ENCODE measurements at regions not wholly inside any gene's neighbourhood (a gene's known extent, or its start where the extent isn't known, plus 50 kb on each side); places are given as distances from the start of the nearest gene placed in this dataset.
"Not testable (repeated sequence)": the region's sequence is repeated elsewhere in the genome, so short reads cannot be mapped to it uniquely, and the experiment has no call there.

DNA sequence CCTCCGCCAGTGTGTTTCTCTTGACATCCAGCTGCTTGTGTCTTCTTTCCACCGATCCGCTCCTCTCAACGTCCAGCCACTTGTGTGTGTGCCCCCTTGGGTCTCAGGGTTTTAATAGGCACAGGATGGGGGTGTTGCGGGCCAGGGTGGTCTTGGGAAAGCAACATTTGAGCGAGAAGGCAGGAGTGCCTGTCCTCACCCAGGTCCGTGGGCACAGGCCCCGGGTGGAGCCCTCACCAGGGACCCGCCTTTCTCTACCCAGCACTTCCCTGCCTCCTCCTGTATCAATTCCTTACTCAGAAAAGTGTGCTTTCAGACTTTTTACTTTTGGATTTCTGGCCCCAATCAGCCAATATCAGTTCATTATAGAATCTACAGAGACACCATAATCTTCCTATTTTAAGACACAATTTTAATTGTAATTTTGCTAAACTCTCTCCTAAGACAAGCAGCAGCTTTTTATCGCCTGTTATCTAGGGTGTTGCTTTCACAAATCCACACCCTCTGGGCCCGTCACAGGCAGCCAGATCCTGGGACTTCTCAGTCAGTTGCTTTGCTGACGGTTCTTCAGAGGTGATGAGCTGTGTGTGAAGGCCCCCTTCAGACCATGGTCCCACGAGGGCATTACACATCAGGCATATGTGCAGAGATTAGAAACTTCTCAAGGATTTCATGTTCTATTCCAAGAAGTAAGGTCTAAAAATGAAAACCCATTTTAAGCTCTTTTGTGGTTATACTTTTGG, 96.0 kb upstream of the FHL2 start:
- DNase-seq (ENCODE audit: low read depth), result no peak

DNA sequence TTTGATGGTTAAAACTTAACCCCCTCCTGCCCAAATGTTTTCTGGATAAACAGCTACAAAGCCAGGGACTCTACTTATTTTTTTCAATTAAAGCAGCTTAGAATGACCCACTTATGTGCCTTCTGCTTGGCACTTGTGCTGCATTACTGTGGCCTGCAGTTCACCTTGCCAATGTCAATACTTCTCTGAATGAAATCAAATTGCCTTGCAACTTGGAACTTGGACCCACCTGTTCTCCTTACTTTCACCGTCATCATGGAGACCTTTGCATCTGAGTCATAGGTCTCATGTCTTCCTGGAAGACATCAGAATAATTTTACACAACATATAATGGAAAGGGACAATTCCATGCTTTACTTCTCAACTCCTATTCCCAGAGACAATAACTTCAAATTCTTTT, 92.1 kb upstream of the FHL2 start:
- DNase-seq (ENCODE audit: low read depth), result no peak

DNA sequence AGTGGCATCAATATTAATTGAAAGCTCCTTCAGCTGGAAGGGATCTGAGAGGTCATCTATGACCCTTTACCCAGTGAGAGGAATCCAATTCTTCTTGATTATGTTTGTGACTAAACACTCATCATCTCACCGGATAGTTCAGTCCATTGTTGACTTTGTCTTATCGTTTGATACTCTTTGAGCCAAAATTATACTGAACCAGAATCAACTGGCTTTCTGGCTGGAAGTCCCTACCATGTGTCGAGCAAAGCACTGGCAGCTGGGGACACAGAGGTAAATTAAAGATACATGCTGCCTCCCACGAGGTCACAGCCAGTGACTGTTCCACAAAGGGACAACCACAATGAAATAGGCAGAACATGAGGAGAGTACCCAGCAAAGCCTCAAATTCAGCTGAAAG, 91.4 kb upstream of the FHL2 start:
- DNase-seq (ENCODE audit: low read depth), result no peak

DNA sequence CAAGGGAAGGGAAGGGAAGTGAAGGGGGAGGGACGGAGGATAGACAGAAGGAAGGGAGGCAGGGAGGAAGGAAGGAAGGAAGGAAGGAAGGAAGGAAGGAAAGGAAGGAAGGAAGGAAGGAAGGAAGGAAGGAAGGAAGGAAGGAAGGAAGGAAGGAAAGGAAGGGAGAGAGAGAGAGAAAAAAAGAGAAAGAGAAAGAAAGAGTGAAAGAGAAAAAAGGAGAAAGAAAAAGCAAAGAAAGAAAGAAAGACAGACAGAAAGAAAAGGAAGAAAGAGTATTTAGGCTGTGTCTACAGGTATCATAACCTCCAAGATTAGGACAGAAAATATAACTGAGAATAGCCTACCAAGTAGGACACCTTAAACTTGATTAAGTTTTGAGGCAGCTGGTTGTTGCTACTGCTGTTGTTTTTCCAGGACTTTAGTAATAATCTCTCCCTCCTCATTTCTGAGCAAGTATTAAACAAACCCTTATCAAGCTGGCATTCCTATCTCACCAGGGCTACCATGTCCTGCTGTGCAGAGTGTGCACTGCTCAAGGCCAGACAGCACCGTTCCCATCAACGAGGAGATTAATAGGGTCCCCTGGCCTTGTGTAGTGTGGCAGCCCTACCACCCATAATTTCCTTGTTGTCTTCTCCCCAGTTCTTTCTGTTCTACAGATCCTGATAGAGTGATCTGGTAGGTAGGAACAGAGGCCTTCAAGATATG, 90.5 kb upstream of the FHL2 start:
- no peak for DNase-seq (ENCODE audit: low read depth)

DNA sequence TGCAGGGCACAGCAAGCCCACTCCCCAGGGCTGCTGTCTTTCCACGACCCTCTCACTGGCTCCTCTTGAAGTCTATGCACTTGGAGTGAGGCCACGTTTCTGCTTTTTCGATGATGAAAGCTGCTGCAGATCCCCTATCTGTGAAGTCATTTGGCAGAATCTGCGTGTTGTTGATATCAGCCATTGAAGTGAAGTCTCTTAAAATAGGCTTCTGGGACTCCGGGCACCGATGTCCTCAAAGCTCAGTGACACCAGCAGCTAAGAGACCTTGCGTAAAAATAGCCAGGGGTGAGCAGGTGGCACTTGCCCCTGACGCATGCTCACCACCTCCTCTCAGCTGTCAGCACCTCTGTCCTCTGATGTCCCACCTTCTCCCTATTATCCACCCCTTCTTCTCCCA, 89.4 kb upstream of the FHL2 start:
- DNase-seq (ENCODE audit: low read depth), result no peak

DNA sequence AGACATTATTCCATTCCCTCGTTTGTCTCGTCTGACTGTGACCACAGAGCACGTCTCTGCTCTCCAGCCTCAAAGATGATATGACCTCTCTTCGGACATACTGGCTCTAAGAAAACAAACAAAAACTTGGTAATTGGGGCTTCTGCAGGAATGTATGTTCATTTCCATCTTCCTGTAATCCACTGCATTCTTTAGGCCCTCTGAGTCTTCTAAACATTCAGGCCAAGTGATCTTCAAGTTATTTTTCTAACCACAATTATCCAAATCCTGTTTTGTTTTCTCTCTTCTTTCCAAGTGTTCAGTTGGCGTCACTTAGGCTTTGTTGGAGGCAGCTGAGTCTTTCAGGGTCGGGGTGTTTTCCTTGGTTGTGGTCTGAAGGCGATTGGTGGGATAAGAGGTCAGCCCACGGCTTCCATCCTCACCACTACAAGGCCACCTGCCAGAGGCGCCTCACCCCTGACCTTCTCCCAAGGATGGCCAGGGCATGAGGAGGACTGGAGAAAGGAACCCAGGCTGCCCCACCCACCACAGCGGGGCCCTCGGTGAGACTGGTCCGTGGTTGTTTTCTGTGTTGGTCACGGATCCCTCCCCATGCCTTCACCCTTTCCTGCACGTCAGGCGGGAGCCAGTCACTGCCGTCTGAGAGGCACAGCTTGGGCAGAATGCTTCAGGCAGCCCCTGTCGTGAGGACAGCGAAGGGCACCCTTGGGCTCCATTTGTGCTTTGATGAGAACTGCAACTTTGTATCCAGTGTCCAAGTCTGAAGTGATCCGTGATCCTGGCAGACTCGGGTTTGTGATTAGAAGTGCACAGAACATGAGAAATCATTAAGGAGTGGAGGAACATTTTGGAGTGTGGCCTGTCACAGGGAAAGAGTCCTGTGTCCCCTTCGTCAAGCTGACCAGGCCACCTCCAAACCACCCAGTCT, 88.6 kb upstream of the FHL2 start:
- peak; percentile 48 for DNase-seq (ENCODE audit: low read depth)

DNA sequence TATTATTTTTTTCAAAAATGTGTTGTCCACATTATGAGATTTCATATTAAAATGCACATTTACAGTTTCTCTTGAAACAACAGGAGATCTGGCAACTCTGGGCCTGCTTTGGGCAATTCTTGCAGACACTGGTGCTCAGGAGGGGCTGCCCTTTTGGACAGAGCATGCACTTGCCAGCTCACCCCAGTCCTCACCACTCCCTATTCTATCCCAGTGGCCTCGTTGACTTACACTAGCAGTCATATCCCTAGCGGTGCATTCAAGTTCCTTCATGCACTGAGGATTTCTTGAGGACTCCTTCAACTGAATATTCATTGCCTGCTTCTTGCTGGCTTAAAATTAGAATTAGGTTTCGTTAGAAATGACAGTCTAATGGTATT, 87.9 kb upstream of the FHL2 start:
- DNase-seq (ENCODE audit: low read depth), result no peak

DNA sequence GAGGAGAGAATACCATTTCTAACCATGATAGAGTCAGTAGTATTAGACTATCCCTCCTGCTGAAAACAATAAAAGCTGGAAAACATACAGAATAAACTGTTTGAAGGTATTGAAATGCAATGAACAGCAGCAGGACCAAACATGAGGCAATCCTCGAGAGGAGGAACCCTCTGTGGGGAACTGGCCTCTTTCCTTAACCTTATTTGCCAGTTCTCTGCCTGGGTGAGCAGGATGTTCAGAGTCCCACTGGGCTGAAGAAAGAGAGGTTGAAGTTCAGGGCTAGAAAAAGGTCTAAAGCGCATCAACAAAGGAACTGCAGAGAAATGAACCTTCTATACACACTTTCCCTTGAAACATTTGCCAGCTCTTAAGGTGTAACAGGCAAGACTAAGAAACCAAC, 79.8 kb upstream of the FHL2 start:
- DNase-seq (ENCODE audit: low read depth), result no peak

DNA sequence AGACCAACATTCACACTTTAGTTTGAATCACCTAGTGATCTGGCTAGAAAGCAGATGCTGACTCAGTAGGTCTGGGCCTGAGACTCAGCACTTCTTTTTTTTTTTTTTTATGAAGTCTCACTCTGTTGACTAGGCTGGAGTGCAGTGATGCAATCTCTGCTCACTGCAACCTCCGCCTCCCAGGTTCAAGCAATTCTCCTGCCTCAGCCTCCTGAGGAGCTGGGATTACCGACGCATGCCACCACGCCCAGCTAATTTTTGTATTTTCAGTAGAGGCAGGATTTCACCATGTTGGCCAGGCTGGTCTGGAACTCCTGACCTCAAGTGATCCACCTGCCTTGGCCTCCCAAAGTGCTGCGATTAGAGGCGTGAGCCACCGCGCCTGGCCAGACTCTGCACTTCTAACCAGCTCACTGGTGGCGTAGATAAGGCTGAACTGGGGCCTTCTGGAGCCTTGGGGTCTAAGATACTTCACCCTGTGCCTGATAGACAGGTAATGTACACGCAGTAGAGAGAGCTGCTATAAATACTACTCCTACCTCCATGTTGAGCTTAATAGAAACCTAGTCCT, 78.3 kb upstream of the FHL2 start:
- DNase-seq (ENCODE audit: low read depth), result not testable (repeated sequence)

DNA sequence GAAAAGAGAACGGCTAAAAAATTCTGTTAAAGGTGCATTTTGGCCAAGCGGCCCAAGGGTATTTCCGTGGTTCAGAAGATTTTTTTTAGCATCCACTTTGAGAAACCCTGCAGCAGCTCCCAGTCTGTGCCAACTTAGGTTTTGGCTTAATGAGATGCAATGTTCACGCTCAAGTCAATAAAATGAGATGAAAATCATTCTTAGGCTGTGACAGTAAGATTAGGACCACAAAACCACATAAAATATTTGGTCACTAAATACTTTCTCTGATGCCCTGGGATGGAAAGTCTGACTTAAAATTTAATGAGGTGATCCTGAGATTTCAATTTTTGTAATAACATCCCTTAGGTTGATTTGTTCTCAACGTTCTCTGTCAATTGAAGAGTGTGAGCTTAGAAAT, 74.2 kb upstream of the FHL2 start:
- DNase-seq (ENCODE audit: low read depth), result no peak

DNA sequence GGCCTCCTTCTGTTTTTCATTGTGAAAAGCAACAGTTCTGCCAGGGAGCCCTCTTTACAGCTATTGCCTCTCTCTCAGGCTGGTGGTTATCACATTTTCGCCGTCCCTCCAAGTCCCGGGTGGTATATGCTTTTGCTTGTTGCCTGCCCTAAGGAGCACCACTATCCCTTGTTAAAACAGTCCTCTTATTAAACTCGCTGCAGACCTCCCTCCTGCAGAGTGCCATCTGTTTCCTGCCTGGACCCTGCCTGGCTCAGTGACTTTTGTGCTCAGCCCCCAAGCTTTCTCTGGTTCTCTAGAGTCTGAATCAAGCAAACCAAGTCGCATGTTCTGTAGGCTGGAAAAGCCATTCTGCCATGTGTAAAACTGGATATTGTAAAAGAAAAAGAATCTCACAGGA, 72.1 kb upstream of the FHL2 start:
- no peak for DNase-seq (ENCODE audit: low read depth)

DNA sequence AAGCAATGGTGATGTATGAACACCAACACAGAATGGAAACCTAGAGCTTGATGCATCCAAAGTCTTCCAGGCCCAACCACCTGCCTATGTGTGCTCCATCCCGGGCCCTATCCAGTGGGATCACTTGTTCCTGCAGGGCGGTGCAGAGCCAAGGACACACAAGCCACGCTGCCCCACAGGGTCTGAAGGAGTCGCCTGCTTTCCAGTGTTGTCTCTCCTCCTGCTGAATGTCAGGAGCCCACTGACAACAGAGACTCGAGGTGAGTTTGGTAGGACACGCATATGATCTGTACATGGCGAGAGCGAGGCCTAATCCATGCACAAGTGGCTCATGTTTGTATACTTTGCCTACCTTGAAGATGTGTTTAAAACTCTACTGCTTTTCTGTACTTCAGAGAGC, 70.9 kb upstream of the FHL2 start:
- DNase-seq (ENCODE audit: low read depth), result no peak

DNA sequence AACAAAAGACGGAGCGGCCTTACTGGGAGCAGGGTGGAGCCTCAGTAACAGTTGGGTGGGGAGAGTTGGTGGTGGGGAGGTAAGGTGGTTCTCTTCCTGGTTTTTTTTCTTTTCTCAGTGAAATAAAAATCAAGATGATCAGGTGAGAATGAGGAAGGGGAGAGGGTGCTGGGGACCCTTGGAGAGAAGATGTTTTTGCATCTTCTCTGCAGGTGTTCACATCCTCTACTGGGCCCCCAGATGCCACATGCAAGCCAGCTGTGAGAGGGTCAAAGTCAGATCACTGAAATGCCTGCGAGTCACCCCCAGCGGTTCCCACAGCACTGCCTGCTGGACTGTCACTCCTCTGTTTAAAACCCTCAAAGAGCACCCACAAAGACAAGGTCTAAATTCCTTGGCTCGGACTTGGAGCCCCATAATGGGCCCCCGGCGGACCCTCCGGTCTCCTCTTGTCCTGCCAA, 69.8 kb upstream of the FHL2 start:
- DNase-seq (ENCODE audit: low read depth), result no peak

DNA sequence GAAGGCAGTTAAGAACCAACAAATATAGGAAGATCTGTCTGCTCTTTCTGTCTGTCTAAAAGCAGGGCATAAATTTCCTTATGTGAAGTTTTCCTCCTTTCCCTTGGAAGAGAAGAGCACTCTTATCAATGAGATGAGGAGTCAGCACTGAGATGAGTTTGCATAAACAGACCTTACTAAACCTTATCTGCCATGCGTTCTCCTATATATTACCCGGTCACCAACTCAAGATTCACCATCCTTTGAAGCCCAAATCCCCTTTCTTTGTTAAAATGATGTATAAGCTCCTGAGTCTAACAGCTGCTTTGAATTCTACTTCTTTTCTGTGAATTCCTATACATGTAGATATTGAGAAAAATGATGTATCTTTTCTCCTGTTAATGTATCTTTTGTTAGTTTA, 65.5 kb upstream of the FHL2 start:
- DNase-seq (ENCODE audit: low read depth), result no peak

DNA sequence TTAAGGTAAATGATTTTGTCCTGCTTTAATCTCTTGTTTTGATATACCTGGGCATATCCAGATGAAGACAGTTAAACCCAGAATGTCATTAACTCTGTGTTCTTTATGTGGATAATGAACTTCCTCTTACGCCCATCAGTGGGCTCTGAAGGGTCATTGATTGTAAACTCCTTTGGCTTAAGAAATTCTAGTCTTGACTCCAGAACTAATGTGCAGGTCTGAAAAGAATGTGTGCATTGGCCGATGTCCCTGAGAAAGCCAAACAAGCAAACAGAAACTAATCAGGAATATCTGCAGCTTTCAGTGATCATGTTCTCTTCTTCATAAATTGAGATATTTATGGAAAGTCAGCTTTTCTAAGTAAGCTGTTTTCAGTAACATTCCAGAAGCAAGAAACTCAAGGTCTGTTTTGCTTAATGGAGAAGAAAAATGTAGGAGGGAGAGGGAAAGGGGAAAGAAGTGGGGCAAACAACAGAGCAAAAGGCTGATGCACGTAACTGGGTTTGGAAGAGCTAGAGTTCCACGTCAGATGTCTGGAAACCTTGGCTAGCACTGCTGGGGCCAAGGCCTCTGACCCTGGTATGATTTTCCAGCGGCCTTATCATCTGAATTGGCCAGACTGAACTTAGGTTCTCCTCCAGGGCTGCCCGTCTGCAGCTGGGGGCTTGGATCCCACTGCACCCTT, 61.3 kb upstream of the FHL2 start:
- no peak for DNase-seq (ENCODE audit: low read depth)

DNA sequence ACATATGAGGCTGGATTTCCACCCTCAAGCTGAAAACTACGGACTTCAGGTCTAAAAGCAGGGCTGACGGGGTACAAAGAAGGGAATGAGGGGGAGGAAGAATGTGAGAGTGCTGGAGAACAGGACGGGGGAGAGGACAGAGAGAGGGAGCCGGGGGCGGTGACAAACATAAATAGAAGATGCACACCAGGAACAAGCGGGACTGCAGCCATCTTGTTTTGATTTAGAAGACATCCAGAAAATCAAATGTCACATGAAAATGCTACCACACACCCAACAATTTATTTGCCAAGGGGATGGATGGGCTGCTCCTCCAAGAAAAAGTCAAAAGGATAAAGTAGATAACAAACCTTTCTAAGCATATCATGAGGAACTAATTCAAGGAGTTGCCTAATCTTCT, 59.2 kb upstream of the FHL2 start:
- DNase-seq (ENCODE audit: low read depth), result no peak

DNA sequence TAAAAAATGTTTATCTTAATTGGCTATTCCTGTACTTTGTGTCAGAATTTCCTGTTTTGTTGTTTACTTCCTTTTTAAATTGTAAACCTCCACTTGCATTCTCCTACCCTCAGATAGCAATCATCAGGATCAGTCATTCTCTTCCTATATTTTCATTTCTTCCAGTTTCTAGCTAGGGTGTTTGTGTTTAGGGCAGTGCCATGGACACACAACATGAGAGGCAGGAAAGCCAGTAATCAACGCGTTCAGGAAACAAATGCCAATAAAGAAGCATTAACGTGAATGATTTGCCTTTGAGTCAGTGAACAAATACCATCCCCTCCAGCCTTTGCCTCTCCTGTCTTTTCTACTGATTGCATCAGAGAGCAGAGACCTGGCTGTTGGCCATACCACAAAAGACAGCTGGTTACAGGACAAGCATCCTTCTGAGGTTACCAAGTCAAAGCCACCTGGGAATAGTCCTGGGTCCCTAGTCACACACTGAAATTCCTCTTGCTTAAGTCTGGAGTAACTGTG, 56.7 kb upstream of the FHL2 start:
- DNase-seq (ENCODE audit: low read depth), result peak; percentile 97

DNA sequence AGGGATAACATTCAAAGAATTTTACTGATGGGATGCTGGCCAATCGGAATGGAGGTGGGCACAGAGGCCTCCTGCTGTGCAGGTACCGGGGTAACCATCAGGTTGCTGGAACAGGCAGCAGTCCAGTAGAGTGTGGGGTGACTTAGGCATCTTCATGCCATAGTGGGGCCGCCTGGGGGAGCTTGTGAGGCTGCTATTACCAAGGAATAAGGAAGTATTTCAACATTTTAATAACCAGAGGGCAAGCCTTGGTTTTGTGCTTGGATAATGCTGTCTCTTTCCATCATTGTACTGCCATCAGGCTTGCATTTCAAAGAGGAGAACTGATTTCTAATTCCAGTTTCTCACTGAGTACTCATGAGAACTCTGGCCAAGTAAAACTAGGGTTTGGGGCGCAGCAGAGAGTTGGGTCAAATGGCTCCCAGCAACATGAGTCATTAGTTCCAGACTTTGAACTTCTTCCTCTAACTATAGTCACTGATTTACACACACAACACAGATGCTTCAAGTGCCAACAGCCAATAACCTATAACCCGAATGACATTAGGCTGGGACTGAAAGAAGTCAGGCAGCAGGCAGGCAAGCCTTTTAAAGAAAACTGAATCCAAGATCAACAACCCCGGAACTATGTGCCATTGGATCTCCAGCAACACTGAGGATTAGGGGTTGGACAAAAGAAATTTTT, 56.1 kb upstream of the FHL2 start:
- DNase-seq (ENCODE audit: low read depth), result peak; percentile 36

DNA sequence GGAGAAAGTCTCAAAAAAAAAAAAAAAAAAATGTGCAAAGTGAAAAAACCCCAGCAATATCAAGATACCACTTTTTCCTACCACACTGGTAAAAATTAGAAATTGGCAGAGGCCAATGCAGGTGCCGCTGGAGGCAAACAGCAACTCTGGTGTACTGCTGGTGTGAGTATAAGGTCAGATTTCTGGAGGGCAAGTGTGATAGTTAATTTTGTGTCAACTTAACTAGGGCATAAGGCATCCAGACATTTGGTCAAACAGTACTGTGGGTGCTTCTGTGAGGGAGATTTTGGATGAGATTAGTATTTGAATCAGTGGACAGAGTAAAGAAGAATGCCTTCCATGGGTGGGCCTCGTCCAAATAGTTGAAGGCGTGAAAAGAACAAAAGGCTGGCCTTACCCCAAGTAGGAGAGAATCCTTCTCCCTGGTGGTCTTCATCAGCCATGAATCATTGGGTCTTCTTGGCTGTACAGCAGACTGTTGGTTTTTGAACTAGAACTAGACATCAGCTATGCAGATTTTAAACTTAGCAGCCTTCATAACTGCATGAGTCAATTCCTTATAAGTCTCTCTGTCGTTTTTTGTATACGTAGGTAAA, 52.8 kb upstream of the FHL2 start:
- no peak for DNase-seq (ENCODE audit: low read depth)

DNA sequence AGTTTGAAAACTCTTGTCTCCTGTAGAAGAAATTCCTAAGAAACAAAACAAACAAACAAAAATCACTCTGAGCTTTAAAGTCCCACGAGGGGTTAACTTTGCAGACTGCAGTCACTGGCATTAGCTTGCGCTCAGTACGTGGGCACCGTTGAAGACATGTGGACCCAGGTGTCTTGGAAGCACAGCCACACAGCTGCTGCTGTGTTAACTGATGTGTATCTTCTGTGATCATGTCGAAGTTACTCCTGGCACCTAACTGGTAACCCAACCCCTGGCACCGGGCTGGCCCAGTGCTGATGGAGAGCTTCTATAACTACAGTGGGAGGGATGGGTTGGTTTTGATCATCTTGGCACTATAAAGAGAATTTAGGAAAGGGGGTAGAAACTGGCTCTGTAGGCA, 51.6 kb upstream of the FHL2 start:
- no peak for DNase-seq (ENCODE audit: low read depth)

DNA sequence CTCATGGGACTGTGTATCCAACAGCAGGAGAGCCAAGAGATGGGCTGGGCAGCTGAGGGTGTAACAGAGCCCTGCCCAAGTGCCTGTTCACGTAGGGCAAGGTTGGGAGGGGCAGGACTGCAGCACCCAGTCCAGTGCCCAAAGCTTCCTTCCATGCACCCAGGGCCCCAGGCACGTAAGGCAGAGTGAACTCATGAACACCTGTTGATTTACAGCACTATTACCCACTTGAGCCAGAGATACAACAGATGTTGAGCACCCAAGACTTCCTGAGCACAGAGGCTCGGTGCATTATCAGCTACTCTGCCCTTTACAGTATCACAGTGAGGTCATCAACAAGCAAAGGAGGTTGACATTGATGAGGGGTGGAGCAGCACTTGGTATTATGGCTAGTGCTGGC, 50.2 kb upstream of the FHL2 start:
- DNase-seq (ENCODE audit: low read depth), result no peak
